H1 (cell line): ENCODE measurements at regions not wholly inside any gene's neighbourhood (a gene's known extent, or its start where the extent isn't known, plus 50 kb on each side); places are given as distances from the start of the nearest gene placed in this dataset.
"Not testable (repeated sequence)": the region's sequence is repeated elsewhere in the genome, so short reads cannot be mapped to it uniquely, and the experiment has no call there.

Experiments used
- CTCF ChIA-PET: fragments of 300-600 bp; sonication (Branson Sonifier 250); formaldehyde crosslinking; loops from one replicate; lab custom pipeline; 2021; ENCODE audit not compliant: partially characterized antibody; lab: Charles Lee
- POLR2A ChIA-PET: fragments of 300-600 bp; sonication (Branson Sonifier 250); formaldehyde crosslinking; loops from one replicate; lab custom pipeline; 2021; ENCODE audit warnings: inconsistent platforms; ENCODE audit not compliant: partially characterized antibody; lab: Charles Lee
- DNase-seq, 2 experiments: peaks; one replicate each; pipeline versions ENCODE4 v3.0.0 to v3.0.0-alpha.2; 2010 to 2022; ENCODE audit warnings: low spot score in 2 of 2, low read depth in 1 of 2, mixed read lengths in 1 of 2
- FAIRE-seq: peaks from 2 replicates; lab custom pipeline; 2011; peaks lifted over from hg19 to GRCh38; lab: Jason Lieb, UNC
- H2AFZ ChIP-seq: 2 replicates; pipeline ENCODE4 v1.8.1; 2012; ENCODE audit warnings: low read length, inconsistent platforms
- H2AK5ac ChIP-seq: 2 replicates; pipeline ENCODE4 v1.6.1; 2013; ENCODE audit warnings: low read depth, low read length
- H2BK120ac ChIP-seq: replicated peaks from 2 replicates; pipeline ENCODE3; 2013; ENCODE audit warnings: low read depth, low read length, inconsistent platforms
- H2BK12ac ChIP-seq: 2 replicates; pipeline ENCODE4 v1.6.1; 2013; ENCODE audit warnings: low read depth, low read length
- H2BK15ac ChIP-seq: 2 replicates; pipeline ENCODE4 v1.6.1; 2013; ENCODE audit warnings: low read length
- H2BK20ac ChIP-seq: 2 replicates; pipeline ENCODE4 v1.6.1; 2013; ENCODE audit warnings: low read length
- H2BK5ac ChIP-seq: 2 replicates; pipeline ENCODE4 v1.6.1; 2013; ENCODE audit warnings: low read depth, low read length
- H3K14ac ChIP-seq: 2 replicates; pipeline ENCODE4 v1.6.1; 2013; ENCODE audit warnings: inconsistent platforms; ENCODE audit not compliant: insufficient read length
- H3K18ac ChIP-seq: 2 replicates; pipeline ENCODE4 v1.6.1; 2013; ENCODE audit warnings: low read length; ENCODE audit errors: extremely low read depth
- H3K23ac ChIP-seq: 2 replicates; pipeline ENCODE4 v1.6.1; 2013; ENCODE audit warnings: inconsistent platforms; ENCODE audit not compliant: insufficient read length
- H3K23me2 ChIP-seq: 2 replicates; pipeline ENCODE4 v1.6.1; 2013; ENCODE audit warnings: low read depth, low read length
- H3K27ac ChIP-seq: 2 replicates; pipeline ENCODE4 v1.6.1; 2011; ENCODE audit warnings: low read depth, low read length, inconsistent platforms
- H3K27me3 ChIP-seq, 4 experiments: replicated peaks in 1 of 4; 1 replicate in 1 of 4; 2 replicates in 3 of 4; pipeline versions ENCODE4 v1.6.1 to v1.8.1; 2011 to 2013; ENCODE audit warnings: low read length in 3 of 4, mild to moderate bottlenecking in 3 of 4, inconsistent platforms in 2 of 4, mixed read lengths in 2 of 4, moderate library complexity in 1 of 4; ENCODE audit not compliant: control insufficient read depth in 3 of 4, insufficient read depth in 3 of 4; ENCODE audit errors: extremely low read depth in 1 of 4
- H3K36me3 ChIP-seq, 4 experiments: 2 replicates each; pipeline versions ENCODE4 v1.6.1 to v1.8.1; 2011 to 2013; ENCODE audit warnings: mild to moderate bottlenecking in 4 of 4, low read length in 3 of 4, moderate library complexity in 2 of 4, control low read depth in 1 of 4, inconsistent platforms in 1 of 4; ENCODE audit not compliant: insufficient read depth in 4 of 4, control insufficient read depth in 2 of 4
- H3K4ac ChIP-seq: replicated peaks from 2 replicates; pipeline ENCODE3; 2013; ENCODE audit warnings: low read length, low read depth, mixed read lengths, inconsistent platforms; ENCODE audit not compliant: insufficient read length
- H3K4me1 ChIP-seq, 4 experiments: replicated peaks in 1 of 4; 1 replicate in 1 of 4; 2 replicates in 3 of 4; pipeline versions ENCODE4 v1.6.1 to v1.8.1; 2011 to 2013; ENCODE audit warnings: low read length in 3 of 4, inconsistent platforms in 2 of 4, mixed read lengths in 1 of 4; ENCODE audit not compliant: insufficient read depth in 4 of 4, control insufficient read depth in 3 of 4
- H3K4me2 ChIP-seq, 2 experiments: 2 replicates each; pipeline versions ENCODE4 v1.6.1 to v1.8.1; 2011 to 2013; ENCODE audit warnings: low read depth in 2 of 2, low read length in 2 of 2, control low read depth in 1 of 2, inconsistent platforms in 1 of 2, mild to moderate bottlenecking in 1 of 2; ENCODE audit not compliant: insufficient read depth in 1 of 2
- H3K4me3 ChIP-seq, 4 experiments: fragments of 200-600, 300-600 bp in 1 of 4; sonication (generic), shearing (Covaris generic), sonication (Bioruptor Twin) in 1 of 4; 2 replicates each; pipeline versions ENCODE4 v1.5.1 to v1.8.1; 2011 to 2016; ENCODE audit warnings: low read length in 4 of 4, low read depth in 3 of 4, control low read depth in 2 of 4, inconsistent platforms in 2 of 4, mild to moderate bottlenecking in 2 of 4, mixed read lengths in 1 of 4, moderate library complexity in 1 of 4; ENCODE audit not compliant: insufficient read depth in 2 of 4; ENCODE audit errors: extremely low read depth in 1 of 4
- H3K56ac ChIP-seq: replicated peaks from 2 replicates; pipeline ENCODE3; 2013; ENCODE audit warnings: low read depth, mild to moderate bottlenecking, mixed read lengths, low read length, inconsistent platforms; ENCODE audit not compliant: insufficient read length
- H3K79me1 ChIP-seq: 2 replicates; pipeline ENCODE4 v1.6.1; 2013; ENCODE audit warnings: low read depth, low read length, control low read depth
- H3K79me2 ChIP-seq, 2 experiments: 2 replicates each; pipeline versions ENCODE4 v1.6.1 to v1.8.1; 2012 to 2013; ENCODE audit warnings: low read length in 2 of 2, mild to moderate bottlenecking in 2 of 2, inconsistent platforms in 1 of 2; ENCODE audit not compliant: insufficient read depth in 2 of 2, control insufficient read depth in 1 of 2
- H3K9ac ChIP-seq, 4 experiments: replicated peaks in 1 of 4; 1 replicate in 1 of 4; 2 replicates in 3 of 4; pipeline versions ENCODE4 v1.6.1 to v1.8.1; 2011 to 2013; ENCODE audit warnings: low read depth in 3 of 4, low read length in 3 of 4, control low read depth in 2 of 4, mild to moderate bottlenecking in 2 of 4, moderate library complexity in 2 of 4, inconsistent platforms in 1 of 4; ENCODE audit errors: extremely low read depth in 1 of 4
- H3K9me3 ChIP-seq, 2 experiments: 2 replicates each; pipeline versions ENCODE4 v1.6.1 to v1.8.1; 2012 to 2013; ENCODE audit warnings: mild to moderate bottlenecking in 2 of 2, moderate library complexity in 2 of 2, control low read depth in 1 of 2, inconsistent platforms in 1 of 2, low read depth in 1 of 2, low read length in 1 of 2, mixed read lengths in 1 of 2; ENCODE audit not compliant: insufficient read depth in 2 of 2
- H4K20me1 ChIP-seq, 2 experiments: replicated peaks in 1 of 2; 2 replicates each; pipeline versions ENCODE3 to v1.8.1; 2011 to 2013; ENCODE audit warnings: inconsistent platforms in 2 of 2, low read length in 2 of 2, mild to moderate bottlenecking in 1 of 2; ENCODE audit not compliant: insufficient read depth in 2 of 2, control insufficient read depth in 1 of 2
- H4K5ac ChIP-seq: 2 replicates; pipeline ENCODE4 v1.6.1; 2013; ENCODE audit warnings: low read length, low read depth, mixed read lengths, inconsistent platforms; ENCODE audit not compliant: insufficient read length
- H4K8ac ChIP-seq: 2 replicates; pipeline ENCODE4 v1.8.0; 2013; ENCODE audit warnings: mild to moderate bottlenecking, moderate library complexity, low read length, inconsistent platforms; ENCODE audit not compliant: insufficient read depth; ENCODE audit errors: extremely low read depth
- H4K91ac ChIP-seq: replicated peaks from 2 replicates; pipeline ENCODE3; 2013; ENCODE audit warnings: low read length, mixed read lengths, inconsistent platforms; ENCODE audit not compliant: insufficient read length
- WGBS, 2 experiments: shearing (Covaris generic) in 1 of 2; methylation state at CpG; one replicate each; pipeline versions ENCODE4 v1.1.6 to v1.1.7; 2013 to 2015; ENCODE audit warnings: low lambda C conversion rate in 2 of 2, mixed read lengths in 2 of 2, inconsistent platforms in 1 of 2, low coverage in 1 of 2, missing lambda C conversion rate in 1 of 2; ENCODE audit not compliant: insufficient replicate concordance in 2 of 2, insufficient coverage in 1 of 2, insufficient read length in 1 of 2; ENCODE audit errors: extremely low coverage in 1 of 2, missing lambda C conversion rate in 1 of 2; 5-methylcytosine and 5-hydroxymethylcytosine counted together

DNA sequence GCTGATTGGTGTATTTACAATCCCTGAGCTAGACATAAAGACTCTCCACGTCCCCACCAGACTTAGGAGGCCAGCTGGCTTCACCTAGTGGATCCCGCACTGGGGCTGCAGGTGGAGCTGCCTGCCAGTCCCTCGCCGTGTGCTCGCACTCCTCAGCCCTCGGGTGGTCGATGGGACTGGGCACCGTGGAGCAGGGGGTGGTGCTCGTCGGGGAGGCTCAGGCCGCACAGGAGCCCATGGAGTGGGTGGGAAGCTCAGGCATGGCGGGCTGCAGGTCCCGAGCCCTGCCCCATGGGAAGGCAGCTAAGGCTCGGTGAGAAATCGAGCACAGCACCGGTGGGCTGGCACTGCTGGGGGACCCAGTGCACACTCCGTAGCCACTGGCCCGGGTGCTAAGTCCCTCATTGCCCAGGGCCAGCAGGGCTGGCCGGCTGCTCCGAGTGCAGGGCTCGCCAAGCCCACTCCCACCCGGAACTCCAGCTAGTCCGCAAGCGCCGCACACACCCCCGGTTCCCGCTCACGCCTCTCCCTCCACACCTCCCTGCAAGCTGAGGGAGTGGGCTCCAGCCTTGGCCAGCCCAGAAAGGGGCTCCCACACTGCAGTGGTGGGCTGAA is 1441.2 kb upstream of the ACVR2A start:
- H4K5ac ChIP-seq, H3K4me1 ChIP-seq, H2BK120ac ChIP-seq, H3K56ac ChIP-seq, H3K36me3 ChIP-seq, FAIRE-seq, DNase-seq, H2AFZ ChIP-seq, H2BK12ac ChIP-seq, POLR2A ChIA-PET, H2BK20ac ChIP-seq, H2BK5ac ChIP-seq, H3K9ac ChIP-seq, H4K20me1 ChIP-seq, H2AK5ac ChIP-seq, H3K4me3 ChIP-seq, H3K23ac ChIP-seq, H3K27ac ChIP-seq, H4K91ac ChIP-seq, H3K4ac ChIP-seq, H3K27me3 ChIP-seq, H3K18ac ChIP-seq, H3K79me1 ChIP-seq, H3K23me2 ChIP-seq, H4K8ac ChIP-seq, H3K4me2 ChIP-seq, H3K79me2 ChIP-seq, H3K14ac ChIP-seq, H2BK15ac ChIP-seq: not testable (repeated sequence)
- WGBS, 2 experiments, result 94% methylated on average over 15 of the region's 28 CpGs; no CpG with 5 or more reads in 1 of the 2 experiments
- CTCF ChIA-PET, result interaction anchor here (0.8 to 1.5 kb wide), 2 partner anchors 9 to 13 kb away, joined by 4 read pairs; no protein-coding TSS in a partner anchor
- peaks cover 5 to 18% of the 10 kb centered on the region in 2 experiments; a peak in 1 of 4 replicates for H3K9me3 ChIP-seq
